H9 (cell line): ENCODE measurements at regions not wholly inside any gene's neighbourhood (a gene's known extent, or its start where the extent isn't known, plus 50 kb on each side); places are given as distances from the start of the nearest gene placed in this dataset.
"Not testable (repeated sequence)": the region's sequence is repeated elsewhere in the genome, so short reads cannot be mapped to it uniquely, and the experiment has no call there.

ENCODE experiments used
- DNase-seq: peaks from one replicate; pipeline ENCODE4 v3.0.0-alpha.2; 2017
- H2AFZ ChIP-seq: one replicate; pipeline ENCODE4 v1.6.1; 2013; ENCODE audit warnings: mild to moderate bottlenecking, low read length, control low read depth, moderate library complexity
- H2AK5ac ChIP-seq: 2 replicates; pipeline ENCODE4 v1.6.1; 2013; ENCODE audit warnings: low read length, control low read depth, mixed read lengths; ENCODE audit not compliant: insufficient read length
- H2BK120ac ChIP-seq: one replicate; pipeline ENCODE4 v1.6.1; 2013; ENCODE audit warnings: low read depth, mild to moderate bottlenecking, low read length, control low read depth, inconsistent platforms; ENCODE audit not compliant: poor library complexity, severe bottlenecking
- H2BK12ac ChIP-seq: 2 replicates; pipeline ENCODE4 v1.6.1; 2013; ENCODE audit warnings: low read length, control low read depth, mixed read lengths, low read depth; ENCODE audit not compliant: insufficient read length
- H2BK15ac ChIP-seq: 2 replicates; pipeline ENCODE4 v1.6.1; 2013; ENCODE audit warnings: low read depth, low read length, control low read depth
- H2BK20ac ChIP-seq: one replicate; pipeline ENCODE4 v1.6.1; 2013; ENCODE audit warnings: low read depth, mild to moderate bottlenecking, low read length, control low read depth, inconsistent platforms; ENCODE audit not compliant: poor library complexity, severe bottlenecking
- H2BK5ac ChIP-seq: 2 replicates; pipeline ENCODE4 v1.6.1; 2013; ENCODE audit warnings: low read length, control low read depth, mixed read lengths; ENCODE audit not compliant: insufficient read length
- H3K14ac ChIP-seq: 2 replicates; pipeline ENCODE4 v1.6.1; 2013; ENCODE audit warnings: low read length, control low read depth; ENCODE audit not compliant: insufficient read depth
- H3K18ac ChIP-seq: 2 replicates; pipeline ENCODE4 v1.6.1; 2013; ENCODE audit warnings: low read depth, mild to moderate bottlenecking, mixed read lengths, low read length, control low read depth; ENCODE audit not compliant: insufficient read length
- H3K23ac ChIP-seq: 2 replicates; pipeline ENCODE4 v1.6.1; 2013; ENCODE audit warnings: low read length, control low read depth, mixed read lengths, low read depth; ENCODE audit not compliant: insufficient read length
- H3K23me2 ChIP-seq: 2 replicates; pipeline ENCODE4 v1.6.1; 2013; ENCODE audit warnings: low read depth, mild to moderate bottlenecking, mixed read lengths, low read length, control low read depth; ENCODE audit not compliant: insufficient read length, poor library complexity, severe bottlenecking
- H3K27ac ChIP-seq: 2 replicates; pipeline ENCODE4 v1.5.1; 2013; ENCODE audit warnings: low read length, control low read depth, mixed read lengths, low read depth; ENCODE audit not compliant: insufficient read length
- H3K27me3 ChIP-seq: 2 replicates; pipeline ENCODE4 v1.6.1; 2013; ENCODE audit warnings: low read length, control low read depth, inconsistent platforms; ENCODE audit not compliant: insufficient read depth
- H3K4ac ChIP-seq: 2 replicates; pipeline ENCODE4 v1.6.1; 2013; ENCODE audit warnings: low read depth, mild to moderate bottlenecking, control low read depth, inconsistent platforms, low read length, moderate library complexity
- H3K4me1 ChIP-seq: 2 replicates; pipeline ENCODE4 v1.6.1; 2013; ENCODE audit warnings: low read length, control low read depth, inconsistent platforms; ENCODE audit not compliant: insufficient read depth
- H3K4me2 ChIP-seq: 2 replicates; pipeline ENCODE4 v1.6.1; 2013; ENCODE audit warnings: low read length, control low read depth, mixed read lengths; ENCODE audit not compliant: insufficient read length, insufficient read depth
- H3K56ac ChIP-seq: 2 replicates; pipeline ENCODE4 v1.6.1; 2013; ENCODE audit warnings: low read depth, mild to moderate bottlenecking, mixed read lengths, low read length, control low read depth; ENCODE audit not compliant: insufficient read length
- H3K79me1 ChIP-seq: 2 replicates; pipeline ENCODE4 v1.6.1; 2013; ENCODE audit warnings: low read depth, mild to moderate bottlenecking, moderate library complexity, low read length, control low read depth, inconsistent platforms; ENCODE audit not compliant: insufficient read depth, poor library complexity, severe bottlenecking
- H3K79me2 ChIP-seq: 2 replicates; pipeline ENCODE4 v1.6.1; 2013; ENCODE audit warnings: low read length, control low read depth, inconsistent platforms; ENCODE audit not compliant: insufficient read depth
- H3K9ac ChIP-seq: 2 replicates; pipeline ENCODE4 v1.6.1; 2013; ENCODE audit warnings: low read length, control low read depth, mixed read lengths; ENCODE audit not compliant: insufficient read length; ENCODE audit errors: extremely low read depth
- H3K9me3 ChIP-seq: one replicate; pipeline ENCODE4 v1.6.1; 2013; ENCODE audit warnings: low read depth, low read length, inconsistent platforms; ENCODE audit not compliant: control insufficient read depth
- H3T11ph ChIP-seq: one replicate; pipeline ENCODE4 v1.6.1; 2013; ENCODE audit warnings: mild to moderate bottlenecking, low read length, control low read depth, inconsistent platforms
- H4K20me1 ChIP-seq: one replicate; pipeline ENCODE4 v1.6.1; 2013; ENCODE audit not compliant: control insufficient read depth, insufficient read length, insufficient read depth
- H4K5ac ChIP-seq: 2 replicates; pipeline ENCODE4 v1.6.1; 2013; ENCODE audit warnings: low read depth, mild to moderate bottlenecking, mixed read lengths, low read length, control low read depth; ENCODE audit not compliant: insufficient read length
- H4K8ac ChIP-seq: replicated peaks from 2 replicates; pipeline ENCODE4 v1.6.1; 2013; ENCODE audit warnings: low read length, control low read depth, mixed read lengths, low read depth; ENCODE audit not compliant: insufficient read length
- H4K91ac ChIP-seq: 2 replicates; pipeline ENCODE4 v1.6.1; 2013; ENCODE audit warnings: low read depth, mild to moderate bottlenecking, moderate library complexity, mixed read lengths, low read length, control low read depth; ENCODE audit not compliant: insufficient read length
- H3K27ac Mint-ChIP-seq, 3 experiments: 2 replicates in 2 of 3; 3 replicates in 1 of 3; pipeline ENCODE4 v1.8.0; 2020 to 2021; ENCODE audit warnings: mixed read lengths in 3 of 3, mild to moderate bottlenecking in 1 of 3, moderate library complexity in 1 of 3
- H3K27me3 Mint-ChIP-seq: 2 replicates; pipeline ENCODE4 v1.8.0; 2021; ENCODE audit warnings: low read depth, mild to moderate bottlenecking, moderate library complexity, mixed read lengths
- H3K36me3 Mint-ChIP-seq, 3 experiments: 2 replicates in 2 of 3; 3 replicates in 1 of 3; pipeline ENCODE4 v1.8.0; 2020 to 2021; ENCODE audit warnings: low read depth in 3 of 3, mixed read lengths in 3 of 3; ENCODE audit not compliant: insufficient read depth in 1 of 3
- H3K4me1 Mint-ChIP-seq, 2 experiments: 2 replicates each; pipeline ENCODE4 v1.8.0; 2020; ENCODE audit warnings: mixed read lengths in 2 of 2
- H3K4me3 Mint-ChIP-seq, 2 experiments: 2 replicates in 1 of 2; 3 replicates in 1 of 2; pipeline ENCODE4 v1.8.0; 2020 to 2021; ENCODE audit warnings: mild to moderate bottlenecking in 2 of 2, mixed read lengths in 2 of 2, moderate library complexity in 1 of 2
- H3K9me3 Mint-ChIP-seq, 2 experiments: 2 replicates in 1 of 2; 3 replicates in 1 of 2; pipeline ENCODE4 v1.8.0; 2020; ENCODE audit warnings: mild to moderate bottlenecking in 2 of 2, mixed read lengths in 2 of 2, moderate library complexity in 1 of 2
- CTCF ChIP-seq: fragments of 200-600 bp; sonication (generic); conservative IDR thresholded peaks from 3 replicates; pipeline ENCODE4 v1.8.0; 2021; ENCODE audit warnings: antibody characterized with exemption, mild to moderate bottlenecking
- WGBS: extraction: QIAGEN DNeasy Blood & Tissue Kit; methylation state at CpG from one replicate; pipeline ENCODE4 v1.1.7; 2013; ENCODE audit warnings: missing lambda C conversion rate, low lambda C conversion rate, mixed read lengths; ENCODE audit not compliant: insufficient read length; ENCODE audit errors: extremely low coverage; 5-methylcytosine and 5-hydroxymethylcytosine counted together

- Histone ChIP-seq H3K4me1 (no peaks in the 10 kb centered on the region), H3K79me2 (no peaks in the 10 kb centered on the region), H3T11ph (no peak overlapping the region), H3K23ac (no peak overlapping the region), H4K20me1 (no peaks in the 10 kb centered on the region), H2BK15ac (no peak overlapping the region), H4K91ac (no peak overlapping the region), H2AFZ (no peak overlapping the region), H2BK12ac (no peak overlapping the region), H3K27ac (no peak overlapping the region), H2BK5ac (no peak overlapping the region), H4K5ac (no peak overlapping the region), H3K79me1 (no peaks in the 10 kb centered on the region), H4K8ac (no peak overlapping the region), H3K4me2 (no peak overlapping the region), H3K9me3 (no peaks in the 10 kb centered on the region), H3K18ac (no peak overlapping the region), H2BK20ac (no peak overlapping the region), H2BK120ac (no peak overlapping the region), H2AK5ac (no peak overlapping the region), H3K56ac (no peak overlapping the region), H3K27me3 (no peaks in the 10 kb centered on the region), H3K14ac (no peak overlapping the region), H3K23me2 (no peaks in the 10 kb centered on the region), H3K4ac (no peak overlapping the region), H3K9ac (no peak overlapping the region)
- WGBS: no CpG with 5 or more reads among the region's 19 CpGs
- Mint-ChIP-seq H3K4me3 (no peak overlapping the region), H3K36me3 (peaks cover 3 to 17% (median 4%) of the 10 kb centered on the region in 3 experiments; a peak in 6 of 7 replicates), H3K27ac (no peak overlapping the region), H3K4me1 (peaks cover 0 to 3% of the 10 kb centered on the region in 2 experiments; a peak in 1 of 4 replicates), H3K9me3 (peaks cover 18% of the 10 kb centered on the region in 2 experiments), H3K27me3 (peaks cover 1% of the 10 kb centered on the region; the same call in 1 of the 2 replicates)
- no peak for DNase-seq
- no peak for TF ChIP-seq CTCF
Observed at GRCh38 chr11:101241160-101241795, 111.7 kb upstream of the PGR start.

- H2AK5ac ChIP-seq, H3K79me2 ChIP-seq, H3K23ac ChIP-seq, H3K4ac ChIP-seq, H2BK5ac ChIP-seq, H2AFZ ChIP-seq, H3K4me2 ChIP-seq, H3K27ac Mint-ChIP-seq, H2BK120ac ChIP-seq, H3K27me3 ChIP-seq, H3K18ac ChIP-seq, H2BK20ac ChIP-seq, H3K4me1 ChIP-seq, H3K9ac ChIP-seq, H3K4me3 Mint-ChIP-seq, H3K4me1 Mint-ChIP-seq, H3K79me1 ChIP-seq, H3K9me3 ChIP-seq, H3K23me2 ChIP-seq, H2BK15ac ChIP-seq, H2BK12ac ChIP-seq, H3K27ac ChIP-seq, H4K91ac ChIP-seq, H3K14ac ChIP-seq, H4K5ac ChIP-seq, H4K20me1 ChIP-seq, DNase-seq, H3K56ac ChIP-seq, H4K8ac ChIP-seq, H3T11ph ChIP-seq, H3K27me3 Mint-ChIP-seq: not testable (repeated sequence)
- Mint-ChIP-seq H3K36me3 (peaks cover 6 to 30% (median 7%) of the 10 kb centered on the region in 3 experiments; a peak in 5 of 7 replicates), H3K9me3 (peaks cover 31 to 35% of the 10 kb centered on the region in 2 experiments)
- WGBS: no CpG with 5 or more reads among the region's 16 CpGs
Observed at GRCh38 chr11:101231207-101231834, 101.7 kb upstream of the PGR start.
